Activated gamma-delta T cell (primary cell): ENCODE measurements at regions not wholly inside any gene's neighbourhood (a gene's known extent, or its start where the extent isn't known, plus 50 kb on each side); places are given as distances from the start of the nearest gene placed in this dataset.

ENCODE experiments used
- DNase-seq: peaks from one replicate; lab custom pipeline; 2025; lab: John Stamatoyannopoulos, UW

DNA sequence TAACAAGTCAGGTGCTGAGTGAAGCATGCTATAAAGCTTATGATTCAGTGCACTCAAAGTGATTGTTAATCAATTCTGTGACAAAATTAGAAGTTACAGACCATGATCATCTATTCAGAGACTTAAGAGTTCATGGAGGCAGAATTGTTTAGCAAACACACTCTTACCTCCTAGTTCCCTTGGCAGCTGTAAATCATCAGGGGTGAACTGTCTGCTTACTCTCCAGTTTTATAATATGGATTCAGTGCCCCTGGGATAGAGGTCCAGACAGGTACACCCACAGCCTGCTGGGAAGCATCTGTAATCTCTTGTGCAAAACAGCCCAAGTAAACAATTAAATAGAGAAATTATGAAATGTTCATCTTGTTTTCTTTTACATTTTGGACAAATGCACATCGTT lies 835.0 kb upstream of the COBL start:
- DNase-seq = no peak

GRCh38 chr7:52150952-52151351 lies 834.3 kb upstream of the COBL start:
- DNase-seq = no peak

DNA sequence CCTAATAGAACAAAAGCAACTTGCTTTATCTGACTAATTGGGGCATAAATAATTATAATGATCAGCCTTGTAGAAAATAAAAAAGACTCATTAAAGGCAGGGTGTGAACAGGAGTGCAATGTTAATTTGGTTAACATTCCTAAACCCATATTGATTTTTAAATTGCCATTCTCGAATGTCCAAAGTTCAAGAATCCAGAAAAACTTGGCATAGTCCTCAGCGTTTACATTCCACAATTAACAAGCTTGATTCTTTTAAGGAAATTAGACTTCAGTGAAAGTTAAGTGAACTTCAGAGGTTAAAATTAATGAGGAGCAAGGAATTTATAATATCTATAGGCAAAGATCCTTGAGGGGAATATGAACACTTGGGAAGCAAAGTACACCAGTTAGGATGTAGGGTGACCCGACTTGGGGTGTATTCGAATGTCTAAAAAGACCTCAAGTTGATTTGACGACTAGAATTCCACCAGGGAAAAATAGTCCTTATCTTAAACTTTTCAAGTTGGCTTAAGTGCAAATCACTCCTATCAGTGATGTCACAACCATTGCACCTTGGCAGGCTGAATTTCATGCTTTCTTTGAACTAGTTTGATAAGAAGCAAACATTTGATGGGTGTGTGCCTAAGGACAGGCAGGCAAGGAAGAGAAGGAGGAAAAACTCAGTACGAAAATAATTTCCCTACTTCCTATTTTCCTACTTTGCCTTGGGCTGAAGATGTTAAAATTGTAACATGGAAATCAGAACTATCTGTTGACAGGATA lies 830.4 kb upstream of the COBL start:
- DNase-seq = no peak

DNA sequence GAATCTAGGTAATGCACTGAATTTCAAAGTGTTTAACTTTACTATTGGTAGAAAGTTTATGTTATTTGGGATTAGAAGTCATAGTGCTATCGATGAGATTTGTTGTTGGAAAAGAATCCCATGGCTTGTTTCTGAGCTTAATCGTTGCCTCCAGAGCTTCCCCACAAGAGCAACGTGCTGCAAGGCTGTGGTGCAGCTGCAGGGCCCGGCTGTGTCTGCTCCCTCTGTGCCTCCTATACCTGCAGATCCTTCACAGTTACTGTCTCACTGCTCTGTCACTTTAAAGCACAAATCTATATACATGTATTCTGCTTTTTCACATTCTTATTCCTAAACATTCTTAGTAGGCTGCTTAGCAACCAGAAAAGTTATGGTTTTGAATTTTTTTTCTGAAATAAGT lies 826.6 kb upstream of the COBL start:
- DNase-seq = no peak

DNA sequence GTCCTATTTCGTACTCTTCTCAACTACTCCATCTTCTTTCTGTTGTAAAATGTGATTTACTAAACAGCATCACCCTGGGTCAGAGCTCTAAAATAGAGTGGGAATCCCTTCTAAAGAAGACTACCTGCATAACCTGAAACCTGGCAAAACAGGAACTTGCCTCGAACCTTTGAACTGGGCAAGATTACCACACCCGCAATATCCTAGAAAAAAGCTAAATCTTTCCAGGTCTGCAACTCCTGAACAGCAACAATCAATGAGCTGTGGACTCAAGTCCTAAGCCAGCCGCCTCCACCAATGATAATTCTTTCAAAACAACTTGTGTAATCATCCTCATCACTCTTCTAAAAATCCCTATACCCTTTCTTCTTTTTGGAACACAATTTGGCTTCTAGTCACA lies 824.2 kb upstream of the COBL start:
- no peak for DNase-seq

DNA sequence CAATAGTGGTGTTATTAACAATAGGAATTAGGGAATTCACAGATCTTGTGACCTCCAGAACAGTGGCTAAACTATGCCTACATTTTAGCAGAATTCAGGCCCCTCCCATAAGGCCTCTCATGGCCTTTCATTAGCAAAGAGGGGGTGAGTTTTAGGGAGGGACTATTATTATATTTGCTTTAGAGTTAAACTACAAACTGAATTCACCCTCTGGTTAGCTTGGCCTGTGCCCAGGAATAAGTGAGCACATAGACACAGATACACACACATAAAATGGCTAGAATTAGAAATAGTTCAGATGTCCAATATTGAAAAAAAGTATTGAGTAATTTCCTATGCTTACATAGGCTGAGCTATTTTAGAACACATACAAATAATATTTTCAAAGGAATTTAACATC lies 818.8 kb upstream of the COBL start:
- no peak for DNase-seq

GRCh38 chr7:52129278-52129677 lies 812.7 kb upstream of the COBL start:
- DNase-seq = no peak

DNA sequence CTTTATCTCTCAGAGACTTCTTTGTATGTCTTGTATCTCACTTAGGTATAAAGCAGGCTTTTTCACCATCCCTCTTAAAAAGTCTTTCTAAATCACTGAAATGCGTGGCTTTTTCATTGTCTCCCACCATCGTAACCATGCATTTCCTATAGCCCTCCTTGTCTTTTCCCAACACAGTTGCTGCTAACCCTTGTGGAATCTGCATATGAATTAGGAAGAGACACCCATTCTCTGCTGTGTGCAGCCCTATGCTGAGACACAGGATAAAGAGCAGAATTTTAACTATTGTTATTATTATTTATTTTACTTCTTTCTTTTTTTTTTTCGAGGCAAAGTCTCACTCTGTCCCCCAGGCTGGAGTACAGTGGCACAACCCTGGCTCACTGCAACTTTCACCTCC lies 804.3 kb upstream of the COBL start:
- DNase-seq = no peak

DNA sequence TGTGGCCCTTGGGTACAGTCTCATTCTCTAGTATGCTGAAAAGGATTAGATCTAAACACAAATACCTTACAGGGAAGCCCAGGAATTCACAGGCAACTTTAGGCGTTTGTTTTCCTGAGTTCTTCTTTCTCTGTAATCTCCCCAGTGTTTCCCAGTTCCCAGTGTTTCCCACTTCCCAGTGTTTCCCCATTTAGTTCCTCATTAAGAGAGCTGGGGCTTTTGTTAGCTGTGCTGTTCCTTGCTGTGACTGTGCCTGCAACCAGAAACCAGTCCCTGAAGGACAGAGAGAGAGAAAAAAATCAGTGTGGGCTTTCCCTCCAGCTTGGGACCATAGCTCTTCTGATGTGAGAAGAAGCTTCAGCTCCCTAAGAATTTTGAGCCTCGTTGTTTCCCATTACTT lies 802.9 kb upstream of the COBL start:
- no peak for DNase-seq

- DNase-seq = no peak
Measured at GRCh38 chr7:52114509-52114908, 797.9 kb upstream of the COBL start.

DNA sequence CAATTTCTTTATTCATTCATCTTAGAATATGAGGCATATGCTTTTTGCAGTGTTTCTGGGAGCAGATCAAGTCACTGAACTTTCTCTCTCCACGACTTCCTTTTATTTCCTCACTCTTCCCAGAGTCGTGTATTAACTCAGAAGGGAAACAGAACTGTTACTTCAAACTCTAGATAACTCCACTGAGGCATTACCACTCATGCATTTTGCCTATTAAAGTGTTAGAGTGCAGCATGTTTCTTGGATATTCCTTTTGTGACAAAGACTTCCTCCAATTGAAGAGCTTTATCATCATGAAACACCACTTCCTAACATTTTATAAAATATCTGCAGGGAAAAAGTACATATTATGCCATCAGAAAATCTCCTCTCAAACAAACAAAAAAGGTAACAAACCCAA lies 797.4 kb upstream of the COBL start:
- no peak for DNase-seq

GRCh38 chr7:52107355-52107754 lies 790.7 kb upstream of the COBL start:
- DNase-seq = no peak

- DNase-seq = no peak
Measured at GRCh38 chr7:52095861-52096260, 779.3 kb upstream of the COBL start.

GRCh38 chr7:52091996-52092395 lies 775.4 kb upstream of the COBL start:
- no peak for DNase-seq

DNA sequence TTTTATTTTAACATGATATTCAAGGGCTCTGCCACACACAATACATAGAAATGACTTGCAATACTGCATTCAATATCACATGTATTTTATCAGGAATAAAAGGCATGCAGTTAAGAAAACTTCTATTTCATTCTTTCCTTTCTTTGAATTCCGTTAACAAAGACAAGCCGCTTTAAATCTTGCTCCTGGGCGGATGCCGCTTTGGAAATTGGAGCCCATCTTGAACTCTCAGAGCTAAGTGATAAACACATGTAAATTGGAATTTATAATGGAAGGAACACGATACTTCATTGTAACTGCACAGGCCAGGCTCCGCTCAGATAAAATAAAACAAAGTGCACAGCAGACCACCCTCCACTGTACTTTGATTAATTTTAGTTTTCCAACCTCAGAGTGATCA lies 774.5 kb upstream of the COBL start:
- DNase-seq = no peak

DNA sequence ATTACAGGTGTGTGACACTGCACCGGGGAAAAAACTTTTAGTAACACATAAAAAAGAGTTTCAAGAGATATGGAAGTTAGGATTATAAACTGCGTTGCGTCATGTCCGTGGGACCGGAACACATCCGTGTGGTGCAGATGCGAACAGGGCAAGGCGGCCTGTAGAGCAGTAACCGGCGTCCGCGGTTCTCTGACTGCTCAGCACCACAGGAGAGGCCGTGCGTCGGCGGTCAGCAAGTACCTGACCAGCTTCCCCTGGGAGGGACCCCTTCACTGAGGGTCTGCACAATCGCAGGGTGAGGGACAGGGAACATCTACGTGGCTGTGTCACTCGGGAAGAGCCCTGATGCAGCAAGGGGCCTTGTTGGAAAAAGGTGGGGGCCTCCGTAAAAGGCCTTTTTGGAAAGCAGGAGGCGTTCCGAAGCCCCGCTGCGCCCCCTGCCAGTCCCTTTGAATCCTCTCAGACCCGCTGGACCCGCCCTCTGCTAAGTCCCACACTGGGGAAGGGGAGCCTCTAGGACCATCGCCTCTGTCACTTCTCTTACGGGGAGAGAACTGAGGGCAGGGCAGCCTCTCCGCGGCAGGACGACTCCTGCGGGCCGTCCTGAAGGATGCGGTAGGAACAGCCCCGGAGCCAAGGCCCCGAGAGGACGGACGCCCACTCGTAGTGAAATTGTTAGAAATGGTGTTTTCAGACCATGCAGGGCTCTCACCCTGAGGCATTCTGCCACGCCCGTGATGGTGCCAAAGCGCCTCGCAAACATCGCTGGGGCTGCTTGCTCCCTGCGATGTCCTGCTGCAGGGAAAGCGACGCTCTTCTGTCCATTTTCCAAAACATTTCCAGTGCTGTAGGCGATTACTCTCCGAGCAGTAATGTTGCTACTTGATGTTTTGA lies 771.6 kb upstream of the COBL start:
- DNase-seq = no peak

GRCh38 chr7:52085610-52086009 lies 769.0 kb upstream of the COBL start:
- no peak for DNase-seq

- no peak for DNase-seq
Measured at GRCh38 chr7:52080493-52080892, 763.9 kb upstream of the COBL start.

- no peak for DNase-seq
Measured at GRCh38 chr7:52079726-52080125, 763.1 kb upstream of the COBL start.

- DNase-seq = no peak
Measured at GRCh38 chr7:52077571-52077970, 761.0 kb upstream of the COBL start.

GRCh38 chr7:52074912-52075311 lies 758.3 kb upstream of the COBL start:
- no peak for DNase-seq

- DNase-seq = no peak
Measured at GRCh38 chr7:52074071-52074470, 757.5 kb upstream of the COBL start.

GRCh38 chr7:52071744-52072143 lies 755.1 kb upstream of the COBL start:
- DNase-seq = no peak
